ENCODE measurements at regions not wholly inside any gene's neighbourhood (a gene's known extent, or its start where the extent isn't known, plus 50 kb on each side); places are given as distances from the start of the nearest gene placed in this dataset.

GRCh38 chr14:34087571-34087970 lies 136.7 kb upstream of the EGLN3 start (continued):
- TF ChIP-seq ZNF281 (CRISPR knock-in tag; IDR thresholded peaks at IDR 0.05) (no peak), RELA (CRISPR knock-in tag; IDR thresholded peaks at IDR 0.05; ENCODE audit: borderline replicate concordance) (no peak), E2F1 (CRISPR knock-in tag; IDR thresholded peaks at IDR 0.05) (no peak), ZNF138 (CRISPR knock-in tag; conservative IDR thresholded peaks at IDR 0.05) (no peak), STAT6 (CRISPR knock-in tag; conservative IDR thresholded peaks at IDR 0.05; ENCODE audit: low read depth) (no peak), TEAD1 (CRISPR knock-in tag; IDR thresholded peaks at IDR 0.05) (no peak), GABPB1 (CRISPR knock-in tag; IDR thresholded peaks at IDR 0.05) (no peak), GTF2I (CRISPR knock-in tag; conservative IDR thresholded peaks at IDR 0.05) (no peak)

- ChIA-PET CTCF (interaction anchor here (0.8 kb wide), 1 partner anchor 12 kb away, joined by 4 read pairs; no protein-coding TSS in a partner anchor), POLR2A (no interaction called here)
- no peak overlapping the region for H3K4me3 Mint-ChIP-seq
- peaks cover 6% of the 10 kb centered on the region for H3K4me1 Mint-ChIP-seq
- H3K9me3 Mint-ChIP-seq: peaks cover 3% of the 10 kb centered on the region; the same call in 1 of the 2 replicates
- ATAC-seq (no peak), DNase-seq (ENCODE audit: low spot score) (no peak)
- no peaks in the 10 kb centered on the region for H3K36me3 Mint-ChIP-seq
- peaks cover 23% of the 10 kb centered on the region for H3K27me3 Mint-ChIP-seq (ENCODE audit: low read depth)
- no peak overlapping the region for H3K27ac Mint-ChIP-seq
- no peak for TF ChIP-seq ERG (CRISPR knock-in tag; IDR thresholded peaks at IDR 0.05)
- TF ChIP-seq ETV6 (CRISPR knock-in tag; IDR thresholded peaks at IDR 0.05): no peak
- no peak for TF ChIP-seq ZNF121 (CRISPR knock-in tag; IDR thresholded peaks at IDR 0.05)
- TF ChIP-seq NFE2L1 (CRISPR knock-in tag; IDR thresholded peaks at IDR 0.05): no peak
- no peak for TF ChIP-seq MYBL2 (CRISPR knock-in tag; IDR thresholded peaks at IDR 0.05)
- TF ChIP-seq IRF2 (CRISPR knock-in tag; IDR thresholded peaks at IDR 0.05; ENCODE audit: borderline replicate concordance, low read depth): no peak
- no peak for TF ChIP-seq MXD4 (CRISPR knock-in tag; IDR thresholded peaks at IDR 0.05; ENCODE audit: borderline replicate concordance)
- no peak for TF ChIP-seq PRRX2 (CRISPR knock-in tag; IDR thresholded peaks at IDR 0.05)
- TF ChIP-seq JUN (CRISPR knock-in tag; IDR thresholded peaks at IDR 0.05): no peak
- no peak for TF ChIP-seq RORB (CRISPR knock-in tag; IDR thresholded peaks at IDR 0.05)
- TF ChIP-seq KAT7 (CRISPR knock-in tag; IDR thresholded peaks at IDR 0.05; ENCODE audit: borderline replicate concordance): no peak
- TF ChIP-seq NR2C2 (CRISPR knock-in tag; IDR thresholded peaks at IDR 0.05): no peak
- no peak for TF ChIP-seq GABPB1 (CRISPR knock-in tag; IDR thresholded peaks at IDR 0.05)
- TF ChIP-seq CDX4 (CRISPR knock-in tag; IDR thresholded peaks at IDR 0.05; ENCODE audit: borderline replicate concordance): no peak
- no peak for TF ChIP-seq GRHL2 (CRISPR knock-in tag; IDR thresholded peaks at IDR 0.05; ENCODE audit: insufficient replicate concordance, severe bottlenecking)
- no peak for TF ChIP-seq ZNF317 (CRISPR knock-in tag; IDR thresholded peaks at IDR 0.05; ENCODE audit: borderline replicate concordance, low read depth)
- TF ChIP-seq CREB1 (CRISPR knock-in tag; IDR thresholded peaks at IDR 0.05): no peak
- no peak for TF ChIP-seq JAZF1 (CRISPR knock-in tag; IDR thresholded peaks at IDR 0.05)
- TF ChIP-seq USF1 (CRISPR knock-in tag; IDR thresholded peaks at IDR 0.05): no peak
Observed at GRCh38 chr14:34086223-34086757, 135.4 kb upstream of the EGLN3 start.
